Urinary bladder (tissue), 3 donors: ENCODE measurements at regions not wholly inside any gene's neighbourhood (a gene's known extent, or its start where the extent isn't known, plus 50 kb on each side); places are given as distances from the start of the nearest gene placed in this dataset.
"Not testable (repeated sequence)": the region's sequence is repeated elsewhere in the genome, so short reads cannot be mapped to it uniquely, and the experiment has no call there.

Experiments used
- DNase-seq: peaks from one replicate; pipeline ENCODE4 v3.0.0-alpha.2; 2015; ENCODE audit errors: extremely low spot score
- H3K27ac ChIP-seq: one replicate; pipeline ENCODE4 v1.5.1; 2013; ENCODE audit warnings: low read depth, mild to moderate bottlenecking, moderate library complexity
- H3K36me3 ChIP-seq: one replicate; pipeline ENCODE4 v1.6.1; 2013; ENCODE audit warnings: mild to moderate bottlenecking, moderate library complexity; ENCODE audit not compliant: insufficient read depth
- H3K4me1 ChIP-seq: one replicate; pipeline ENCODE4 v1.6.1; 2013; ENCODE audit warnings: mild to moderate bottlenecking, moderate library complexity; ENCODE audit not compliant: insufficient read depth
- H3K4me3 ChIP-seq: one replicate; pipeline ENCODE4 v1.5.1; 2013; ENCODE audit warnings: low read depth, low read length
- WGBS: extraction: QIAGEN DNeasy Blood & Tissue Kit; methylation state at CpG from one replicate; pipeline ENCODE4 v1.1.7; 2013; 5-methylcytosine and 5-hydroxymethylcytosine counted together
- donor health status: healthy with polysubstance abuse.
- donor health status: healthy.

DNA sequence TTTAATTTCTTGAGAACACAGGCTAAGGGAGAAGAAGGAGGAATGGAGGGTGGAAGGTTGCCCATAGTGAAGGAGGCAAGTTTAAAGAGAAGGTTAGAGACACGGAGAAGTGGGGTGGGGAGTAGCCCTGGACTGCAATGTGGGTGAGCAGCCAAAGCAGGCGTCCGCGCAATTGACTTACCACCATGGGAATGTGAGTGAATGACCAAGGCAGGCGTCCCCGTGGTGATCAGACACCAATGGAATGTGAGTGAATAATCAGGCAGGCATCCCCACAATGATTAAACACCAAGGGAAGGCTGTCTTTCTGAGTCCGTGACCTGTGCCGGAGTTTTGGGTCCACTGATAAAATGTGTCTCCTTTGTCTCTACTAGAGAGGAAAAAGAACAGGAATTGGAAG is 1223.1 kb downstream of the ARAP2 start:
- not testable (repeated sequence) for H3K36me3 ChIP-seq, DNase-seq
- 92% methylated on average over 8 of the region's 8 CpGs for WGBS

DNA sequence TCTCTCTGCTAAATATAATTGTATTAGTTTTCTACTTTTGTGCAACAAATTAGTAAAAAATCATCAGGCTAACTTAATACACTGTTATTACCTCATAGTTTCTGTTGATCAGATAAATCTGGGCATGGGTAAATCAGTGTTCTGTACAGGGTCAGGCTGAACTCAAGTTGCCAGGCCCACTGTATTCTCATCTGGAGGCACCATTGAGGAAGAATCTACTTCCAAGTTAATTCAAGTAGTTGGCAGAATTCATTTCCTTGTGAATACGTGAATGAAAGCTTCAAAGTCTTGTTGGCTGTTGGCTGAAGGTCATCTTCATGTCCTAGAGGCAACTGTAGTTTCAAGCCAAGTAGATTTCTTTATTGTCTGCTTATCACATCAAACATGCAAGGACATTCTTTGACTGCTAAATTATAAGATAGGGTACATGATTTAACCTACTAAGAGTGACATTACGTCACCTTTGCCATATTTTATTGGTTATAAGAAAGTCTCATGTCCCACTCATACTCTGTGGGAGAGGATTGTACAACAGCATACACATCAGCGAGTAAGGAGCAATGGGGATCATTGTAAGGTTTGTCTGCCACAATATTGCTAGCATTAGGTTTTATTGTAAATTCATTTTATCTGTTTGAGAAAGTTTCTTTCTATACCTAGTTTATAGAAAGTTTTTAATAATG is 1219.0 kb downstream of the ARAP2 start:
- 71% methylated on average over 3 of the region's 3 CpGs for WGBS
- DNase-seq, result no peak
- Histone ChIP-seq H3K4me3 (no peak overlapping the region), H3K27ac (no peak overlapping the region), H3K4me1 (no peaks in the 10 kb centered on the region), H3K36me3 (no peaks in the 10 kb centered on the region)

More for the DNA sequence above, 1223.1 kb downstream of the ARAP2 start:
- not testable (repeated sequence) for H3K4me1 ChIP-seq, H3K4me3 ChIP-seq, H3K27ac ChIP-seq

- Histone ChIP-seq H3K4me1 (no peaks in the 10 kb centered on the region), H3K4me3 (no peak overlapping the region), H3K27ac (no peak overlapping the region), H3K36me3 (no peaks in the 10 kb centered on the region)
- whole genome bisulfite sequencing, result 94% methylated on average over 29 of the region's 29 CpGs
- DNase-seq, result no peak
Observed at GRCh38 chr4:35038079-35038805, 1206.1 kb downstream of the ARAP2 start.

GRCh38 chr4:35038845-35039244 is 1205.5 kb downstream of the ARAP2 start:
- no peaks in the 10 kb centered on the region for H3K4me1 ChIP-seq
- no peak overlapping the region for H3K4me3 ChIP-seq
- H3K27ac ChIP-seq, result no peak overlapping the region
- no peaks in the 10 kb centered on the region for H3K36me3 ChIP-seq
- 87% methylated on average over 7 of the region's 7 CpGs for WGBS
- DNase-seq, result no peak

DNA sequence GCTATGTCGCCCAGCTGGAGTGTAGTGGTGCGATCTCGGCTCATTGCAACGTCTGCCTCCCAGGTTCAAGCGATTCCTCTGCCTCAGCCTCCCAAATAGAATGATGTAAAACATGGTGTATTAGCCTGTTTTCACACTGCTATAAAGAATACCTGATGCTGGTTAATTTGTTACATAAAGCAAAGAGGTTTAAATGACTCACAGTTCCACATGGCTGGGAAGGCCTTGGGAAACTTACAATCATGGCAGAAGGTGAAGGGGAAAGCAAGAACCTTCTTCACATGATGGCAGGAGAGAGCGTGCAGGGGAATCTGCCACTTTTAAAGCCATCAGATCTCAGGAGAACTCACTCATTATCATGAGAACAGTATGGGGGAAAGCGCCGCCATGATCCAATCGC is 1191.8 kb downstream of the ARAP2 start:
- Histone ChIP-seq H3K27ac (no peak overlapping the region), H3K4me3 (no peak overlapping the region), H3K36me3 (no peaks in the 10 kb centered on the region), H3K4me1 (no peaks in the 10 kb centered on the region)
- 95% methylated on average over 9 of the region's 9 CpGs for WGBS
- no peak for DNase-seq

DNA sequence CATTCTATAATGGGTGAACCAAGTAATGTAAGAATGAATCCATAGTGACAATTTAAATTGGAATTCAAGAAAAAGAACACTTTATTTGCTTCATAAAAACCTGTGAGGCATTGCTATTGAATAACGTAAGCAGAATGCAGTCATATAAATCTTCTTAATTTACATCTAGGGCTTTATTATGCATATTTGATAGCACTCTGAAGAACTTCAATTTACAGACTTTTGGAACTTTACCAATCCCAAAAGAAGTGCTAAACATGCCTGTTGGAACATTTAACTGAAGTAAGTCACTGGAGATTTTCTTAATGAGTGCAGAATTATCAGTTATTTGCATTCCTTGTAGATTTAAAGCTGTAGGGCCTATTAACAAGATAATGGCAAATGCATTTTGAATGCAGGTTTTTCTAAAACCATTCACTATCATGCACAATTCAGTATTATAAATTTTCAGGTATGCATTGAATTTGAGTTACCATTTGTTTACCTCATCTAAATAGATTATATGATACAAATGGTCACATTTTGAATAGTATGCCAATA is 1181.2 kb downstream of the ARAP2 start:
- Histone ChIP-seq H3K4me3 (no peak overlapping the region), H3K27ac (no peak overlapping the region), H3K4me1 (no peaks in the 10 kb centered on the region), H3K36me3 (no peaks in the 10 kb centered on the region)
- WGBS, result 51% methylated on average over 1 of the region's 1 CpG
- no peak for DNase-seq

DNA sequence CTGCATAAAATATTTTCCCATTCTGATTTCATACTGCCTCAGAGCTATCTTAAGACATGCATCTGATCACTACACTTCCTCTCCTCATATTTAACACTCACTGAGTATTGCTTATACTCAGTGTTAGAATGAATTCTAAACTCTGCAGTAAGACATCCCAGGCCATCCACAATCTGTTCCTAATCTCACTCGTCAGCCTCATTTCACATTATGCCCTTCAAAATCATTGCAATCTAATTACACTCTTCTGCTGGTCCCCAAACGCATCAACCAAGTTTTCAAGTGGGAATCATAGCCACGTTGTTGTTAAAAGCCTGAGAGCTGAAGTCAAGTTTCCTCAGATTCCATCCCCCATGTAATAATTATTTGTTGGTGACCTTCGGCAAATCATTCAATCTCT is 1177.9 kb downstream of the ARAP2 start:
- no peak for DNase-seq
- no peaks in the 10 kb centered on the region for H3K36me3 ChIP-seq

DNA sequence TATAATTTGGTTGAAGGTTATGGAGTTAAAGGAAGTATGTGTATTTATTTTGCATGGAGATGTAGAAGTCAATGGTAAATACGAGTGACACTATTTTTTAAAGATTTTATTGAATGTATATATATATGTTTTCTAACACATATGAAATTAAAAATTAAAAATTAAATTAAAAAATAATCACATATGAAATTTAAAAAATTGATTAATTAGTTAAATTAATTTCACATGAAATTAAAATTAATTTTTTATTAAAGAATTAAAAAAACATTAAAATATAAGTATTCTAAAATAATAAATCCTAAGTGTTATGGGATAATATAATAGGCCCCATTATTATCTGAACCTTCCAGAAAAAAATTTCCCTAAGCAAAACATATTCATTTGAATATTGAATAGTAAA is 1163.5 kb downstream of the ARAP2 start:
- Histone ChIP-seq H3K36me3 (no peaks in the 10 kb centered on the region), H3K27ac (no peak overlapping the region), H3K4me1 (no peaks in the 10 kb centered on the region), H3K4me3 (no peak overlapping the region)
- no peak for DNase-seq
- 82% methylated on average over 1 of the region's 1 CpG for WGBS

More for the DNA sequence above, 1177.9 kb downstream of the ARAP2 start:
- no peak overlapping the region for H3K27ac ChIP-seq
- no peak overlapping the region for H3K4me3 ChIP-seq
- WGBS, result 81% methylated on average over 4 of the region's 4 CpGs
- H3K4me1 ChIP-seq, result no peaks in the 10 kb centered on the region

DNA sequence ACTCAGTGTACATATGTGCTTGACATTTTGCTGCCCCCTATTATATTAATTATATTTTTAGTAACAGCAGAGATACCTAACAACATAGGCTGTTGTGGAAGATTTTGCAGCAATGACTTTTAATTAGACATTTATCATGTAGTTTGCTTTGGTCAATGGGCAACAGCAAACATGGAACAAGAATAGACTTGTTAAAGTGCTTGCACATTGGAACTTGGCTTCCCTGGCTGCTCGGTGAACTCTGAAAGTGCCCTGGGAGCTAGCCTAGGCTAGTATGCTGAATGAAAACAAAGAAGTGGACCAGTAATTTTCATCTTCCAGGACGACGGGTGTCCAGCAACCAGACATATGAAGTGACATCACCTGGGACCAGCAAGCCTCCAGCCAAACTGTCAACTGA is 1157.1 kb downstream of the ARAP2 start:
- DNase-seq, result no peak
- WGBS, result 83% methylated on average over 3 of the region's 3 CpGs
- no peaks in the 10 kb centered on the region for H3K36me3 ChIP-seq
- no peak overlapping the region for H3K27ac ChIP-seq
- H3K4me3 ChIP-seq, result no peak overlapping the region
- no peaks in the 10 kb centered on the region for H3K4me1 ChIP-seq

GRCh38 chr4:35100932-35101331 is 1143.4 kb downstream of the ARAP2 start:
- WGBS, result 96% methylated on average over 8 of the region's 8 CpGs
- DNase-seq, result no peak
- Histone ChIP-seq H3K4me1 (no peaks in the 10 kb centered on the region), H3K36me3 (no peaks in the 10 kb centered on the region), H3K4me3 (no peak overlapping the region), H3K27ac (no peak overlapping the region)

DNA sequence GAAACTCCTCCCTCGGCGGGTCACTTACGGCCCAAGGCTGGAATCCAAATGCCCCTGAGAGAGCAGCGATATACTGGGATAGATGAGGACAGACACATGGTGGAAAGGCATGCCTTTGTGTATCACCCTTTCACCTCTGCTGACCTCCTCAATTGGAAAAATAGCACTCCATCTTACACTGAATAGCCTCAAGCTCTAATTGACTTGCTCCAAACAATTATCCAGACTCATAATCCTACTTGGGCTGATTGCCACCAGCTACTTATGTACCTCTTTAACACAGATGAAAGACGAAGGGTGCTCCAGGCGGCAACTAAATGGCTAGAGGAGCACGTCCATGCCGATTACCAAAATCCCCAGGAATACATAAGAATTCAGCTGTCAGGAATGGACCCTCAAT is 1142.2 kb downstream of the ARAP2 start:
- Histone ChIP-seq H3K27ac (no peak overlapping the region), H3K4me3 (no peak overlapping the region), H3K4me1 (no peaks in the 10 kb centered on the region), H3K36me3 (no peaks in the 10 kb centered on the region)
- DNase-seq, result no peak
- WGBS, result 91% methylated on average over 8 of the region's 8 CpGs

- Histone ChIP-seq H3K4me3 (no peak overlapping the region), H3K27ac (no peak overlapping the region), H3K4me1 (no peaks in the 10 kb centered on the region), H3K36me3 (no peaks in the 10 kb centered on the region)
- peak; percentile 11 for DNase-seq
- 81% methylated on average over 4 of the region's 4 CpGs for WGBS
Observed at GRCh38 chr4:35105486-35105885, 1138.8 kb downstream of the ARAP2 start.

DNA sequence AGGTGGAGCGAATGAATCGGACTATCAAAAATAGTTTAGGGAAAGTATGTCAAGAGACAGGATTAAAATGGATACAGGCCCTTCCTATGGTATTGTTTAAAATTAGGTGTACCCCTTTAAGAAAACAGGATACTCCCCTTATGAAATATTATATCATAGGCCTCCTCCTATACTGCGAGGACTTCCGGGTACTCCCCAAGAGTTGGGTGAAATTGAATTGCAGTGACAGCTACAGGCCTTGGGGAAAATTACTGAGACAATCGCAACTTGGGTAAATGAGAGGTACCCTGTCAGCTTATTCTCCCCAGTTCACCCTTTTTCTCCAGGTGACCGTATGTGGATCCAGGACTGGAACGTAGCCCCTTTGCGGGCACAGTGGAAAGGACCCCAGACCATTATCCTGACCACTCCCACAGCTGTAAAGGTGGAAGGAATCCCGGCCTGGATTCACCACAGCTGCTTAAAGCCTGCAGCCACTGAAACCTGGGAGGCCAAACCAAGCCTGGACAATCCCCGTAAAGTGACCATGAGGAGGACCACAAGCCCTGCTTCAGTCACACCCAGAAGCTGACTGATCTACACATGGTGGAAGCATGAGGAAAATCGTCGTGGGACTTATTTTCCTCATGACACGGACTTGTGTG is 1138.1 kb downstream of the ARAP2 start:
- Histone ChIP-seq H3K36me3 (no peaks in the 10 kb centered on the region), H3K4me1 (no peaks in the 10 kb centered on the region), H3K4me3 (no peak overlapping the region), H3K27ac (no peak overlapping the region)
- DNase-seq, result no peak
- 89% methylated on average over 13 of the region's 13 CpGs for WGBS

- no peak for DNase-seq
- no peaks in the 10 kb centered on the region for H3K4me1 ChIP-seq
- no peaks in the 10 kb centered on the region for H3K36me3 ChIP-seq
- H3K27ac ChIP-seq, result no peak overlapping the region
- no peak overlapping the region for H3K4me3 ChIP-seq
Observed at GRCh38 chr4:35124106-35124505, 1120.2 kb downstream of the ARAP2 start.
